Left forelimb (tissue), 1 donor: ENCODE measurements at regions not wholly inside any gene's neighbourhood (a gene's known extent, or its start where the extent isn't known, plus 50 kb on each side); places are given as distances from the start of the nearest gene placed in this dataset.

Source experiments
- DNase-seq: peaks from one replicate; pipeline ENCODE4 v3.0.0-alpha.2; 2018; ENCODE audit warnings: low spot score

- no peak for DNase-seq
Measured at GRCh38 chr3:72490688-72491435, 357.4 kb downstream of the SHQ1 start.

- DNase-seq, result no peak
Measured at GRCh38 chr3:72489901-72490300, 358.3 kb downstream of the SHQ1 start.

- DNase-seq, result no peak
Measured at GRCh38 chr3:72488738-72489035, 359.6 kb downstream of the SHQ1 start.

GRCh38 chr3:72487946-72488737, 360.1 kb downstream of the SHQ1 start:
- no peak for DNase-seq

- no peak for DNase-seq
Measured at GRCh38 chr3:72487078-72487765, 361.0 kb downstream of the SHQ1 start.

- no peak for DNase-seq
Measured at GRCh38 chr3:72485641-72486040, 362.6 kb downstream of the SHQ1 start.

- DNase-seq, result no peak
Measured at GRCh38 chr3:72483554-72484104, 364.6 kb downstream of the SHQ1 start.

GRCh38 chr3:72482589-72483321, 365.5 kb downstream of the SHQ1 start:
- DNase-seq, result no peak

- no peak for DNase-seq
Measured at GRCh38 chr3:72481542-72481941, 366.7 kb downstream of the SHQ1 start.

GRCh38 chr3:72480366-72480765, 367.9 kb downstream of the SHQ1 start:
- no peak for DNase-seq

- no peak for DNase-seq
Measured at GRCh38 chr3:72479651-72480215, 368.5 kb downstream of the SHQ1 start.

- DNase-seq, result no peak
Measured at GRCh38 chr3:72476139-72476483, 372.1 kb downstream of the SHQ1 start.

GRCh38 chr3:72475258-72476138, 372.7 kb downstream of the SHQ1 start:
- DNase-seq, result no peak

GRCh38 chr3:72474775-72475174, 373.5 kb downstream of the SHQ1 start:
- no peak for DNase-seq

GRCh38 chr3:72473156-72473555, 375.1 kb downstream of the SHQ1 start:
- no peak for DNase-seq

- DNase-seq, result no peak
Measured at GRCh38 chr3:72470904-72471417, 377.3 kb downstream of the SHQ1 start.

- DNase-seq, result no peak
Measured at GRCh38 chr3:72465853-72466252, 382.4 kb downstream of the SHQ1 start.

GRCh38 chr3:72463083-72463482, 385.2 kb downstream of the SHQ1 start:
- no peak for DNase-seq

GRCh38 chr3:72462595-72463011, 385.6 kb downstream of the SHQ1 start:
- DNase-seq, result no peak

GRCh38 chr3:72461787-72462186, 386.5 kb downstream of the SHQ1 start:
- DNase-seq, result no peak
